ENCODE measurements at regions not wholly inside any gene's neighbourhood (a gene's known extent, or its start where the extent isn't known, plus 50 kb on each side); places are given as distances from the start of the nearest gene placed in this dataset.

DNA sequence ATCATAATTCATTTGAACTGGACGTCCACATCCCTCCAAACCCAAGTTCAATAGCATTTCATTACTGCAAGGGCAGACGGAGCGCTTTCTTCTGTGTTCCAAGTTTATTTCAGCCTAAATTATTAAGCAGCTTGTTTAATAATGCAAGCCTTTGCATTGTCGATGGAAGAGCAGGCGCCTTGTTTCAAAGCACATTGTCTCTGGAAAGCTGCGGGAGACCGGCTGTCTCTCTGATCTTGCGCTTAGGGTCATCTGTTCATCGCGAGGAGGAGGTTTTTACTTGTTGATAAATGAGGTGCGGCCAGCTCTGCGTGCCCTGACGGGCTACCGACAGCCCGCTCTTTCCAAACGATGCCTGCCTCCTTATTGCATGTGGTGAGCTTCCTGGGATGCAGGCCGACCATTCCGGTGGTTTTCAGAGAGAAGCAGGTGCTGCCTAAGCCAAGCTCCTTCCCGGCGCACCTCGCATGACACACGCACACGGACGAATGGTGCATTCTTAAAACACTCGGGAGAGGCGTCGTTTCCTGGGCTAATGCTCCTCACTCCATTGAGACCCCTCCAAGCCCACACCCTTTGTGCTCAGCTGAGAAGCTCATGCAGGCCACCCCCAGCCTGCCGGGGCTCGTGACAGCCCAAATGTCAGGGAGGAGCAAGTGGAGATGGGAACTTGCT is 456.9 kb downstream of the BRD1 start:
- TF ChIP-seq CTCF (IDR thresholded peaks at IDR 0.05; ENCODE audit: control insufficient read depth, extremely low read depth, insufficient read depth) = no peak
- no peak overlapping the region for H3K4me3 ChIP-seq (ENCODE audit: low read depth, low read length)
- no peak for DNase-seq (ENCODE audit: low read depth)

DNA sequence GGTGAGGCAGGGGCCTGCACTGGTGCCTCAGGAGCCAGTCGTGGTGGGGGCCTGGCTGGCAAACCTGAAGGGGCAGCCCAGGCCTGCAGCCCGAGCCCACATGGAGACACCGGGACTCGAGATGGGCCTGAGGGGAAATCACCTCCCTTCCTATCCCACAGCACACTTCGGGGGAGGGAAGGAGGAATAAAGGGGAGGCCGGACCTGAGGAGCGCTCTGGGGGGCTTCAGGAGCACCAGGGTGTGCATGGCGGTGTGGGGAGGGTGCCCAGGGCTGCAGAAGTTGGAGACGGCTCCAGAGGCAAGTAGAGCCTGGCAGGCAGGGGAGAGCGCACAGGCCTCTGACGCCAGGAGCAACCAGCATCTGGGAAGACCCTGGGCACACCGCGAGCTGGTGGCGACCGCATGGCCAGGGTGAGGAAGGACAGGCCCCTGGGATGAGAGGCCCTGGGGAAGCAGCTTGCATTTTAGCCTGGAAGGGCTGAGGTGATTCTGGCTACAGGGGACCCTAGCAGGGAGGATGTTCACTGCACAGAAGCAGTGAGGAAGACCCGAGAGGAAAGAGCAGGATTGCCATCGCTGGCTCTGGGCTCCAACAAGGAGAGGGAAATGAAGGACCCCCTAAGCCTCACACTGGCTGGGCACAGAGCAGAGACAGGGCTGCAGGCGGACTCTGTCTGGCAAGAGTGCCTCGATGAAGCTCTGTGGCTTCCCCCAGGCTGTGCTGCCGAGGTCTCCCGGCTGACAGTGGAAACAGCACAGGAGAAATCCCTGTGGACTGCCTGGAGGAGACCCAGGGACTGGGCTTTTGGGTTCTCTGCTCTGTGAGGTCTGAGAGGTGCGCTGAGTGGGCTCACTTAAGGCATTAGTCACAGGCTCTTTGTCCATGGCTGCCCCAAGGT is 457.7 kb downstream of the BRD1 start:
- TF ChIP-seq CTCF (IDR thresholded peaks at IDR 0.05; ENCODE audit: control insufficient read depth, extremely low read depth, insufficient read depth) = no peak
- no peak overlapping the region for H3K4me3 ChIP-seq (ENCODE audit: low read depth, low read length)
- DNase-seq (ENCODE audit: low read depth) = no peak

GRCh38 chr22:49368976-49369725 is 458.5 kb downstream of the BRD1 start:
- no peak for DNase-seq (ENCODE audit: low read depth)

DNA sequence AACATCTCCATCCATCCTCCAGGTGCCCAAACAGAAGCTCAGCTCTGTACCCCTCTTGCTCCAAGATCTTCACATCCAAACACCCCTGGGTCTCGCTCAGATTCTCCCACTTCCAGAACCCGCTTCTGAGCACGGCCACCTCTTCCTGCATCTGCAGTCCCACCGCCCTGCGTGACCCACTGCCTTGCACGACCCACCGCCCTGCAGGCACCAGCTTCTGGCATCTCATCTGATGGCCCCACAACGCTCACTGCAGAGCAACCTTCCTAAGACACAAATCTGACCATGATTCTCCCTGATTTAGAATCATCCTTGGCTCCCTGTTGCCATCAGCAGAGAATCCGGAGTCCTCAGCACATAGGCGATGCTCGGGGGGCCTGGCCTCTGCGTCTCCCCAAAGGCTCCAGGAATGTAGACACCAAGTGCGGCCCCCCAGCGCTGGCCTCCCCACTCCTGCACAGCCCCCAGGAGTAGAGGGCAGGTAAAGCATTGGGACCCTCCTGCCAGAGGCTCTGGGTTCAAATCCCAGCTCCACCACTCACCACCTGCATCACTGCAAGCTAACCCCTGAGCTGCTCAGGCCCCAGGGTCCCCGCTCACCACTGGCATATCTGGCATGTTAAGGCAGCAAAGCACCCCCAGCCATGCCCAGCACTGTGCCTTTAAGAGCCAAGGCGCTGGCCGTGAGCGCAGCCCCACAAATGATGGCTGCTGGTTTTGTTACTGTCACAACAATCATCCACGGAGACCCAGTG is 459.3 kb downstream of the BRD1 start:
- no peak for DNase-seq (ENCODE audit: low read depth)
- no peak for TF ChIP-seq CTCF (IDR thresholded peaks at IDR 0.05; ENCODE audit: control insufficient read depth, extremely low read depth, insufficient read depth)
- no peak overlapping the region for H3K4me3 ChIP-seq (ENCODE audit: low read depth, low read length)

More at GRCh38 chr22:49368976-49369725, 458.5 kb downstream of the BRD1 start:
- no peak for TF ChIP-seq CTCF (IDR thresholded peaks at IDR 0.05; ENCODE audit: control insufficient read depth, extremely low read depth, insufficient read depth)
- H3K4me3 ChIP-seq (ENCODE audit: low read depth, low read length) = no peak overlapping the region

GRCh38 chr22:49367041-49367697 is 460.5 kb downstream of the BRD1 start:
- no peak for DNase-seq (ENCODE audit: low read depth)
- TF ChIP-seq CTCF (IDR thresholded peaks at IDR 0.05; ENCODE audit: control insufficient read depth, extremely low read depth, insufficient read depth) = no peak
- no peak overlapping the region for H3K4me3 ChIP-seq (ENCODE audit: low read depth, low read length)

- no peak for DNase-seq (ENCODE audit: low read depth)
- TF ChIP-seq CTCF (IDR thresholded peaks at IDR 0.05; ENCODE audit: control insufficient read depth, extremely low read depth, insufficient read depth) = no peak
- H3K4me3 ChIP-seq (ENCODE audit: low read depth, low read length) = no peak overlapping the region
Observed at GRCh38 chr22:49366437-49366836, 461.2 kb downstream of the BRD1 start.
